KG1 (cell line): ENCODE measurements at regions not wholly inside any gene's neighbourhood (a gene's known extent, or its start where the extent isn't known, plus 50 kb on each side); places are given as distances from the start of the nearest gene placed in this dataset.
"Not testable (repeated sequence)": the region's sequence is repeated elsewhere in the genome, so short reads cannot be mapped to it uniquely, and the experiment has no call there.

ENCODE experiments used
- DNase-seq: peaks from one replicate; lab custom pipeline; 2025; lab: John Stamatoyannopoulos, UW

GRCh38 chr3:189375532-189375931, 203.8 kb downstream of the TPRG1 start:
- no peak for DNase-seq

GRCh38 chr3:189383630-189384029, 211.9 kb downstream of the TPRG1 start:
- no peak for DNase-seq

DNA sequence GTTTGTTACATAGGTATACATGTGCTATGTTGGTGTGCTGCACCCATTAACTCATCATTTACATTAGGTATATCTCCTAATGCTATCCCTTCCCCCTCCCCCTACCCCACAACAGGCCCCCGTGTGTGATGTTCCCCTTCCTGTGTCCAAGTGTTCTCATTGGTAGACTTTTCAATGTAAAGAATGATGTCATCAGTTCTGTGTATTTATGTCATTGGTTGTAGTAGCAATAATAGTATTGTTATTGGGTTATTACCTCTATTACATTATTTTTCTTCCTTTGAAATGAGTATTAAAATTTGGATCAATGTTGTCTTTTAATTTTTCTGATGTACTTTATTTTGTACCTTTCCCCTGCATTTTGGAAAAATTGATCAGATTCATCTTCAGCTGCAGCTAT, 214.1 kb downstream of the TPRG1 start:
- not testable (repeated sequence) for DNase-seq

DNA sequence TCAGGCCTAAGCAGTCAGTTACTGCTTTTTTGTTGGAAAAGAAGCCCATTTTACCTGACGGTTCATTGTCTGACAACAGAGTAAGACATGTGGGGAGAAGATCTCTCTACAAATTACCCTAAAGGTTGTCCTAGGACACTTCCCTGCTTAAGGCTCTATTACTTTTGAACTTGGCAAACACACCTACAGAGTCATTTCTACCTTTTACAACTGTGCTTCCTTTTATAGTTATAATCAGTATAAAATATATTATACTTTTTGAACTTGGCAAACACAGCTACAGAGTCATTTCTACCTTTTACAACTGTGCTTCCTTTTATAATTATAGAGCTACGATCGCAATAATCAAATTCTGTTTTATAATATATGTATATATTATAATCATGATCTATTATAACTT, 215.0 kb downstream of the TPRG1 start:
- no peak for DNase-seq

GRCh38 chr3:189389346-189389745, 217.6 kb downstream of the TPRG1 start:
- no peak for DNase-seq

DNA sequence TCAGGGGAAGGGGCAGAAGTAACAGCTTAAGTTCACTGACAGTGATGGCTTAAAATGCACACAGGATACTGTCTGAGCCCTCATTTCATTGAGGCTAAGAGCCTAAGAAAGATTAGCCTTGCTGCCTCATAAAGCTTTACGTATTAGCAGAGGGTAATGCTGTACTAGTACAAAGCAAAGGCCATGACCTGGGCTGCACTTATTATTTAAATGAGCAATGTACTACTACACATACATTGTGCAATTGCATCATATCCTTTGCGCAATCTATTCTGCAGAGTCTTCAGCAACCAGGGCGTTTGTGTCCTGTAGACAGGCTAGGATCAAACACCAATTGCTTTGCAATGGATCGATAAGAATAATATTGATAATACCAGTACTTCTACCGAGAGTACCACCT, 221.8 kb downstream of the TPRG1 start:
- DNase-seq = no peak

DNA sequence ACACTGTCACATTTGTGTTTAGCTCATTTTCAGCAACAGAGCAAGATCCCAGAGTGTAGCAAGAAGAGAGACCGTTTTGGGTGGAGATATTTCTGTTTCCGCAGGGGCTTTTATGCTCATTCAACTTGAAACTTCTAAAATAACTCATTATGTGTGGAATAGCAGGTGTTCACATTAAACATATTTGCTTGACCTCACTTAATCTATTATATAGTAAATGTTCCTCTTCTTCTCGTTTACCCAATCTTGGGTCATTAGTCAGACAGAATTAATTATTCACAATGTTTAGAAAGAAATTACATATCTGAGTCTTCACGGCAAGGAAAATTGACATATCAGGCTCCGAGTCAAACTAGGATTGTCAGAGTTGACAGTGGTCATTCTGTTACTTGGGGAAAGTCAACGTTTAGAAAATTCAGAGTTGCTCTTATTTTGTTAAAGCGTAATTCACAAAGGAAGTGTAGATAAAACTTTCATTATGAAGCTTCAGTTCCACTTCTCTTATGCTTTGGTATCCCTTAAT, 222.9 kb downstream of the TPRG1 start:
- no peak for DNase-seq

- no peak for DNase-seq
Observed at GRCh38 chr3:189395825-189396224, 224.1 kb downstream of the TPRG1 start.

GRCh38 chr3:189398656-189399055, 226.9 kb downstream of the TPRG1 start:
- DNase-seq = no peak

DNA sequence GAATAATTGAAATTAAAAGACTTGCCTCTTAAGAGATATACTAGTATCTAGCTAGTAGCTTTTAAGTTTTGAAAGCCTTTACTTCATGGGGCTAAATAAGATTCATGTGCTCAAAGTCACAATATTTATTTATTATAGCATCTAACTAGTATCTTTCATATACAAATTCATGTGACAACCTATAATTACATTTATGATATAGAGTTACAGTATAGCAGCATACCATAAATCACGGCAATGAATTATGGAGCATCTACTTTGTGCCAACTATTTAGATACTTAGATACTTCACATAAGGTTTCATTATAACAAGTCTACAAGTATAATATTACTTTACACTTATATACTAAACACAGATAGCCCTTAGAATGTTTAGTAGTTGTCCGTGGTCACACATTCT, 229.4 kb downstream of the TPRG1 start:
- no peak for DNase-seq

DNA sequence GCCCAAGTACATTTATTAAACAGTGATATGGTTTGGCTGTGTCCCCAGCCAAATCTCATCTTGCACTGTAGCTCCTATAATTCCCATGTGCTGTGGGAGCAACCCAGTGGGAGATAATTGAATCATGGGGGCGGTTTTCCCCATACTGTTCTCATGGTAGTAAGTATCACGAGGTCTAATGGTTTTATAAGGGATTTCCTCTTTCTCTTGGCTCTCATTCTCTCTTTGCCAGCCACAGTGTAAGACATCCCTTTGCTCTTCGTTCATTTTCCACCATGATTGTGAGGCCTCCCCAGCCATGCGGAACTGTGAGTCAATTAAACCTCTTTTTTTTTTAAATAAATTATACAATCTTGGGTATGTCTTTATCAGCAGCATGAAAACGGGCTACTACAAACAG, 228.0 kb upstream of the TP63 start:
- no peak for DNase-seq

GRCh38 chr3:189404024-189404423, 227.2 kb upstream of the TP63 start:
- DNase-seq = no peak

DNA sequence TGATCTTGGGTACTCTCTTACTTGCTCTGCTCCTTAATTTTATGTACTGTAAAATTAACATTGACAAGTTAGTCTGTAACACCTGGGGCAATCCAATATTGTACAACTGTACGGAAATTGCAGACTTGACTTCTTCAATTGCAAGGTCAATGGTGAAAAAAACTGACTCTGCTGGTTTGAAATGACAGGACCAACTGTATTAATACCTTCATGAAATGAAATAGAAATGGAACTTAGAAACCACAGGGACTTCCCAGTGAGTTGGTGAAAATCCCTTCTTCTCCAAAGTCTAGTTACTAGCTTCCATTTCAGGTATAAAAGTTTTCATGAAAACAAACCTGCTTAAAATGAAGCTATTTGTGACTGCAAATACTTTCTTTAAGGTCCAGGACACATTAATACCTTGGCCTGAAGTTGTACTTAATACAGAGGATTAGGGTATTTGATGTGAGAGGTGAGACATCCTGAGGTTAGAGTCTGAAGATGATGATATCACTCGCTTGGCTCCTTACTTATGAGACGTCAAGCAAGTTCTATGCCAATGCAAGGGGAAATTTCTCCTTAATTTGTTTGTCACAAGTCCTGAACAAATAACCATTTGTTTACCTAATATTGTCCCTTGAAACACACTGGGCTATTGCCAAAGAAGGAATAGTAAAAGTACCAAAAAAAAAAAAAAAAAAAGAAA, 226.2 kb upstream of the TP63 start:
- DNase-seq = no peak

GRCh38 chr3:189406148-189406547, 225.0 kb upstream of the TP63 start:
- DNase-seq = no peak

- no peak for DNase-seq
Observed at GRCh38 chr3:189410522-189410921, 220.7 kb upstream of the TP63 start.

DNA sequence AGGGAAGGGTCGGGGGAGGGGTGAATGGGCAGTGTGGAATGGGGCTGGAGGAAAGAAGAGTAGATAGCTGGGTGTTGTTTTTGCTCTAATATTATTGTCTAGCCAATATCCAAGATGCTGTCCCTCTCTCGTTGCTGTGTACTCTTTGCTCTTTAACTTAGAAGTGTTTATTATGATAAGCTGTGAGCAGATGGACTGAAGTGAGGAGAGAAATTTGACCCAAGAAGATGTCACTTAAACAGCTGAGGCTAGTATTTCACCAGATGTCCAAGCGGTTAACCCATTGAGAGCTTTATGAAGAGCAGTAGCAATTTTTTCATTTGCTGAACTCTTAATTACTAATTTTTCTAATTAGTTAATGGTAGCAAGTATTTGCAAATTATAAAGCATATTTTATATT, 212.2 kb upstream of the TP63 start:
- DNase-seq = no peak

GRCh38 chr3:189419683-189420082, 211.5 kb upstream of the TP63 start:
- DNase-seq = no peak

GRCh38 chr3:189424922-189425321, 206.3 kb upstream of the TP63 start:
- no peak for DNase-seq

GRCh38 chr3:189429019-189429418, 202.2 kb upstream of the TP63 start:
- DNase-seq = no peak

- DNase-seq = no peak
Observed at GRCh38 chr3:189430166-189430565, 201.0 kb upstream of the TP63 start.

DNA sequence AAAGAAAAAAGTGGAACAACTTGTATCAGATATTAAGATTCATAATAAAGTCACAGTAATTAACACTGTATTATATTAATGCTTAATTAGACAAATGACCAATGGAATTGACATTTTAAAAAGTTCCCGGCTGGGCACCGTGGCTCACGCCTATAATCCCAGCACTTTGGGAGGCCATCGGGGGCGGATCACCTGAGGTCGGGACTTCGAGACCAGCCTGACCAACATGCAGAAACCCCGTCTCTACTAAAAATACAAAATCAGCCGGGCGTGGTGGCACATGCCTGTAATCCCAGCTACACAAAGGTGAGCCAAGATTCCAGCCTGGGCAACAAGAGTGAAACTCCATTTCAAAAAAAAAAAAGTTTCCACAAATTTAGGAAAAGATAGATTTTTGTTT, 188.9 kb upstream of the TP63 start:
- DNase-seq = not testable (repeated sequence)

DNA sequence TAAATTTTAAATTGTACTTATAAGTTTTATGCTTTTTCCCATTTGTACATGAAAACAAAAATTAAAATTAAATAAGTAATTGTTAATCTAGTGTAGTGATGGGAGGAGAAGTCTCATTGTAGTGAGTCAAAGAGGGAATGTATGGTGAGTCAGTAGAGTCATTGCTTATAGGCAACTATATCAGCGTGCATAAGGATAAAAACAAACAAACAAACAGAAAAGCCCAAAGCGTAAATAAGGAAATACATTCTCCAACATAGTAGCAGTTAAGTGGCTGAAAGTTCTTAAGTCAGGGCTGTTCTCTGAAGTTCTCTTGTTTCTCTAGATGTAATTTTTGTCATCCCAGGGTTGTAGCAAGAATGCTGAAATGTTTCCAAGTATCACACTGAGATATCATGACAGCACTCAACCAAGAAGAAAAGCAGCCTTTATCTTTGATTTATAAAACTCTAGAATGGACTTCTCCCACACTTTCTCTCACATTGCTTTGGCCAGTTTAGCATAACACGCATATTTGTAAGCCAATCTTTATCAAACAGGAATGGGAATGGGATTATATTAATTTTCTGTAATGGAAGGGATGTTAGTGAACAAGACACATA, 184.1 kb upstream of the TP63 start:
- DNase-seq = no peak

GRCh38 chr3:189449084-189449483, 182.1 kb upstream of the TP63 start:
- DNase-seq = no peak

DNA sequence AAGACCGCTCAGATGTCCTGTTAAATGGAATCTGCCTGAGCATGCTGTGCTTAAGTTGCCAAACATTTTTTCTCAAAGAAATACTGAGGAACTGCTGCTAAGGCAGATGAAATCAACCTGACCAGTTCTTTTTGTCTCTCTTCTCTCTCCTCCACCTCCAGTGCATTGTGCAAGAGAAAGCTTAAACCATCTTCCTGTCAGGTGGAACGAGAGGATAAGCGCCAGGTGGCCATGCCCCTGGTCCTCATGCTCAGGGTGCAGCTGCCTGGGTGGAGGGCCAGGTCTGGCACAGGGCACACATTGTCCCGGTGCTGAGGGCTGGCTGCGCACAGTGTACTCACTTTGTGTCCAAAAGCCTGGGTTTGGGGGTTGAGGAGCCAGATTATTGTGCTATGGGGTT, 176.2 kb upstream of the TP63 start:
- DNase-seq = no peak
